ENCODE measurements at regions not wholly inside any gene's neighbourhood (a gene's known extent, or its start where the extent isn't known, plus 50 kb on each side); places are given as distances from the start of the nearest gene placed in this dataset.
A peak's percentile ranks its signal among the peaks of the same experiment; 100 is the strongest.

- intact Hi-C loops (cut with micrococcal nuclease) = no loop called here
- Mint-ChIP-seq H3K4me1 (ENCODE audit: low read depth) (peaks cover 4% of the 10 kb centered on the region), H3K27ac (no peak overlapping the region), H3K36me3 (no peaks in the 10 kb centered on the region), H3K27me3 (peaks cover 53% of the 10 kb centered on the region), H3K4me3 (no peak overlapping the region), H3K9me3 (no peaks in the 10 kb centered on the region)
- ChIA-PET POLR2A (no interaction called here), CTCF (no interaction called here)
- no peak for DNase-seq
These were observed 161.2 kb upstream of the SIX2 start for GRCh38 chr2:45170191-45171135.

- H3K4me1 Mint-ChIP-seq (ENCODE audit: low read depth) = peaks cover 4% of the 10 kb centered on the region
- POLR2A ChIA-PET = no interaction called here
- no peaks in the 10 kb centered on the region for H3K36me3 Mint-ChIP-seq
- no peaks in the 10 kb centered on the region for H3K9me3 Mint-ChIP-seq
- H3K27ac Mint-ChIP-seq = no peak overlapping the region
- CTCF ChIA-PET = no interaction called here
- intact Hi-C loops (cut with micrococcal nuclease) = no loop called here
- peak overlapping the region; percentile 32 for H3K4me3 Mint-ChIP-seq
- peaks cover 55% of the 10 kb centered on the region for H3K27me3 Mint-ChIP-seq
- no peak for DNase-seq
These were observed 160.3 kb upstream of the SIX2 start for GRCh38 chr2:45169339-45170190.

DNA sequence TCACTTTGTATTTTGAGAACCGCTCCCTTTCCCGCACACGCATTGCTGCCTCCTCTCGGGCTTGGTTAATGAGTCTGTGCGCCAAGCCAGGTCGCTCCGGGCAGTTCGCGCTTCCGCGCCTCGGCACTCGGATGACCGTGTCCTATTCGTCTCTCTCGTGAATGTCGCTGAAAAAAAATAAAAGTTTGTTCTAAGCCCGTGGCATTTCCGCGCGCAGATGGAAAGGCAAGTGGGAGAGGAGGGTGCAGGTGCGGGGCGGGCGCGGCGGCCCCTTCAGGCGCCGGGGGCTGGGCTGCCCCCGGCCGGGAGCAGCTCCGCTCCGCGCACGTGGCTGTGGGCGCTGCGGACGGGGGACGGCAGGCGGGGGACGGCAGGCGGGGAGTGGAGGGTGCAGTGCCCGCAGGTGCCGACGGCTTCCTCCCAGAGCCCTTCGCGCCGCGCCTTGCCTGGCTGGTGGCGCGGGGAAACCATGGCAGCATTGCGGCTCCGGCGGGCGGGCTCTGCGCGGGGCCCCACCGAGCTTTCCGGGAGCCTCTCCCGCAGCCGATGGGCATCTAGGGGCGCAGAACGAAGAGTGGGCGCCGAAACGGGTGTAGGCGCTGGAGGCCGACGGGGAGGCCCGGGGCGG is 159.6 kb upstream of the SIX2 start:
- Mint-ChIP-seq H3K4me1 (ENCODE audit: low read depth) (peaks cover 4% of the 10 kb centered on the region), H3K36me3 (no peaks in the 10 kb centered on the region), H3K27me3 (peaks cover 54% of the 10 kb centered on the region), H3K27ac (no peak overlapping the region), H3K4me3 (peak overlapping the region; percentile 36), H3K9me3 (no peaks in the 10 kb centered on the region)
- no peak for DNase-seq
- ChIA-PET CTCF (interaction anchor here (1.0 kb wide), 1 partner anchor 155 kb away, joined by 3 read pairs; no protein-coding TSS in a partner anchor), POLR2A (interaction anchor here (1.1 kb wide), 1 partner anchor 161 kb away, joined by 7 read pairs; no protein-coding TSS in a partner anchor)
- intact Hi-C loops (cut with micrococcal nuclease) = no loop called here

DNA sequence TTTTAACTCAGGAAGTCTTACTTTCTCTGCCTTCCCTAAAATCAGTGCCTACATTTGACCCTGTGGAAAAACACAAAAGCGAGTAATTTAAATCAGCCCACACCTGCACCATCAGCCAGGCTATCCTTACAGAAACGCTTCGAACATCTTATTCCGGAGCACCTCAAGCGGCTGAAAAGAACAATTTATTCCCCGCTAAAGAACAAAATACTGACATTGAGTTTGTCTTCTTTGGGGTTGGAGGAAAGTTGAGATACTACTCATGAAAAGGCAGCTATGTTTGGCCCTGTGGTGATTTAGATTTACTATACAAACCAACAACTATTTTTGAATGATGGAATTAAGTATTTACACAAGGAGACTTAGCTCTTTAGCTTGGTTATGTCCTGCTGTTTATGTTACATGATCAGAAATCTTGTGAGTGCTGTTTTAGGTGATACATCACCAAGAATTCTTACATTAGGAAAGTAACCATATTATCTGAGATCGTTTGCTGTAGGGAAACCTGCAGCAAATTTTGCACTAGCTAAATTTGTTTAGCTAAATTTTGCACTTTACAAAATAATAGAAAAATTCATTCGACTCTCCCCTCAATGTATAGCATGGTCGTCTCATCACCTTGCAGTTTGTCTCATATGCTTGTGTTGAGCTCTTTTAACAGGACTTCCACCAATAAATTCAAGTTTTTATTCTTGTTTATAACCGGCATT is 158.8 kb upstream of the SIX2 start:
- no peaks in the 10 kb centered on the region for H3K36me3 Mint-ChIP-seq
- H3K27me3 Mint-ChIP-seq = peaks cover 56% of the 10 kb centered on the region
- no peaks in the 10 kb centered on the region for H3K9me3 Mint-ChIP-seq
- H3K27ac Mint-ChIP-seq = no peak overlapping the region
- DNase-seq = no peak
- ChIA-PET CTCF (interaction anchor here (1.0 kb wide), 1 partner anchor 154 kb away, joined by 3 read pairs; no protein-coding TSS in a partner anchor), POLR2A (interaction anchor here (1.1 kb wide), 1 partner anchor 160 kb away, joined by 7 read pairs; no protein-coding TSS in a partner anchor)
- no peak overlapping the region for H3K4me3 Mint-ChIP-seq
- H3K4me1 Mint-ChIP-seq (ENCODE audit: low read depth) = peaks cover 4% of the 10 kb centered on the region
- intact Hi-C loops (cut with micrococcal nuclease) = no loop called here

- H3K27me3 Mint-ChIP-seq = peaks cover 44% of the 10 kb centered on the region
- ChIA-PET POLR2A (interaction anchor here (0.6 kb wide), 1 partner anchor 123 kb away, joined by 4 read pairs; no protein-coding TSS in a partner anchor), CTCF (no interaction called here)
- intact Hi-C loops (cut with micrococcal nuclease) = no loop called here
- no peaks in the 10 kb centered on the region for H3K9me3 Mint-ChIP-seq
- peaks cover 4% of the 10 kb centered on the region for H3K4me1 Mint-ChIP-seq (ENCODE audit: low read depth)
- H3K27ac Mint-ChIP-seq = no peak overlapping the region
- no peaks in the 10 kb centered on the region for H3K36me3 Mint-ChIP-seq
- DNase-seq = no peak
- H3K4me3 Mint-ChIP-seq = no peak overlapping the region
These were observed 157.1 kb upstream of the SIX2 start for GRCh38 chr2:45166229-45166890.

GRCh38 chr2:45162711-45163110 is 153.5 kb upstream of the SIX2 start:
- no peak for DNase-seq
- no peak overlapping the region for H3K4me3 Mint-ChIP-seq
- intact Hi-C loops (cut with micrococcal nuclease) = no loop called here
- peaks cover 31% of the 10 kb centered on the region for H3K27me3 Mint-ChIP-seq
- H3K27ac Mint-ChIP-seq = no peak overlapping the region
- no peaks in the 10 kb centered on the region for H3K36me3 Mint-ChIP-seq
- H3K4me1 Mint-ChIP-seq (ENCODE audit: low read depth) = no peaks in the 10 kb centered on the region
- ChIA-PET POLR2A (no interaction called here), CTCF (no interaction called here)
- H3K9me3 Mint-ChIP-seq = no peaks in the 10 kb centered on the region

DNA sequence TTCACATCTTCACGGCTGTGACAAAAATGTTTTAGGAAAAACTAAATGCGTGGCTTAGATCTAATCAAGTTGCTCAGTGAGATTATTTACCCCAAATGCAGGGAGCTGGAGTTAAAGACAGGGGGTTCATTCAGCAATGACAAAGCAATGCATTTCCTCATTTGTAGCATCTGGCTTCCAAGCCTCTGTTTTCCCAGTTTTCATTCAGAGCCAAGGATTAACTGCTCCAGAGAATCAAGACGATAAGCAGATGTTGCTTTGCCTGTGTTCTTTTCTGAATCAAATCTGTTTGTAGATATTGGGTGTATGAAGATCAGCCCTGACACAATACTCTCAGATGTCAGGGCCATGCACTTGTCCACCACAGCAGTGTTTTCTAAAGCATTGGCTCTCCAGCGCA is 147.4 kb upstream of the SIX2 start:
- H3K4me3 Mint-ChIP-seq = no peak overlapping the region
- ChIA-PET POLR2A (no interaction called here), CTCF (no interaction called here)

DNA sequence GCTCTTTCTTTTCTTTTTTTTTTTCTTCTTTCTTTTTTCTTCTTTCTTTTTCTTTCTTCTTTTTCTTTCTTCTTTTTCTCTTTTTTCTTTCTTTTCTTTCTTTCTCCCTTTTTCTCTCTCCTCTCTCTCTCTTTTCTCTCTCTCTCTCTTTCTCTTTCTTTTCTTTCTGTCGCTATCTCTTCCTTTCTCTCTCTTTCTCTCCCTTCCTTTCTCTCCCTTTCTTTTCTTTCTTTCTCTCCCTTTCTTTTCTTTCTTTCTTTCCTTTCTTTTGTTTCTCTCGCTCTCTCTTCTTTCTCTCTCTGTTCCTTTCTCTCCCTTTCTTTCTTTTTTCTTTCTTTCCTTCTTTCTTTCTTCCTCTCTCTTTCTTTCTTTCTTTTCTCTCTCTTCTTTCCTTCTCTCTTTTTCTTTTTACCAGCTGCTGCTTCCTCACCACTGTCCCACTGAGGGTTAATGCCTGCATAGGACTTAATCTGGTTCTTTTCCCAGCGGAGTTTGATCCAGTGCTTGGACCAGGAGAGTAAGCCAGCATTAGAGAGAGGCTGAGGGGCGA is 145.4 kb upstream of the SIX2 start:
- no peaks in the 10 kb centered on the region for H3K4me1 Mint-ChIP-seq (ENCODE audit: low read depth)
- ChIA-PET CTCF (no interaction called here), POLR2A (no interaction called here)
- H3K4me3 Mint-ChIP-seq = no peak overlapping the region
- no peak overlapping the region for H3K27ac Mint-ChIP-seq
- H3K36me3 Mint-ChIP-seq = no peaks in the 10 kb centered on the region
- no peak for DNase-seq
- H3K9me3 Mint-ChIP-seq = no peaks in the 10 kb centered on the region
- intact Hi-C loops (cut with micrococcal nuclease) = no loop called here
- peaks cover 14% of the 10 kb centered on the region for H3K27me3 Mint-ChIP-seq

More for the DNA sequence above, 147.4 kb upstream of the SIX2 start:
- no peak for DNase-seq
- Mint-ChIP-seq H3K9me3 (no peaks in the 10 kb centered on the region), H3K36me3 (no peaks in the 10 kb centered on the region), H3K27ac (no peak overlapping the region), H3K4me1 (ENCODE audit: low read depth) (no peaks in the 10 kb centered on the region), H3K27me3 (peaks cover 16% of the 10 kb centered on the region)
- intact Hi-C loops (cut with micrococcal nuclease) = no loop called here

- Mint-ChIP-seq H3K27me3 (peaks cover 12% of the 10 kb centered on the region), H3K27ac (no peak overlapping the region), H3K36me3 (no peaks in the 10 kb centered on the region), H3K4me1 (ENCODE audit: low read depth) (no peaks in the 10 kb centered on the region), H3K9me3 (no peaks in the 10 kb centered on the region), H3K4me3 (no peak overlapping the region)
- POLR2A ChIA-PET = no interaction called here
- no peak for DNase-seq
- CTCF ChIA-PET = no interaction called here
- intact Hi-C loops (cut with micrococcal nuclease) = no loop called here
These were observed 144.9 kb upstream of the SIX2 start for GRCh38 chr2:45154144-45154543.

DNA sequence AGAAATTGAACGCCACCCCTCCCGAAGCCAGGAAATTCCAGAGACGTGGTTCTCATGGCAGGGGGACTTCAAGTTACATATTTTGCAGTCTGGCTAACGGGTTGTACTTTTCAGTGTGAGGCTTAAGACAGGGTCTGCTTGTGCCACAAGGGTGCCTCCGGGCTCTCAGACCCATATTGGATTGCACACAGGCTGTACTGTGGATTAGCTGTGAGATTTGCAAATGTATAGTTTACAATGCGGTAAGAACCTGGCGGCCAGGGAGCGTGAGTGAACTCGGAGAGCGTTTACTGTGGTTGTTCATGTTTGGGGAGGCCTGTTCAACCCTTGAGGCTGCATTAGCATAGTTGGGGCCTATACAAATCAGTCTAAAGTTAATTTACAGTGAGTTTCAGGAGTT is 143.9 kb upstream of the SIX2 start:
- H3K27ac Mint-ChIP-seq = no peak overlapping the region
- DNase-seq = no peak
- H3K4me1 Mint-ChIP-seq (ENCODE audit: low read depth) = no peaks in the 10 kb centered on the region
- CTCF ChIA-PET = no interaction called here
- intact Hi-C loops (cut with micrococcal nuclease) = no loop called here
- peaks cover 11% of the 10 kb centered on the region for H3K27me3 Mint-ChIP-seq
- H3K36me3 Mint-ChIP-seq = no peaks in the 10 kb centered on the region
- H3K4me3 Mint-ChIP-seq = no peak overlapping the region
- H3K9me3 Mint-ChIP-seq = no peaks in the 10 kb centered on the region
- POLR2A ChIA-PET = no interaction called here

GRCh38 chr2:45152691-45153090 is 143.4 kb upstream of the SIX2 start:
- Mint-ChIP-seq H3K27ac (no peak overlapping the region), H3K9me3 (no peaks in the 10 kb centered on the region), H3K27me3 (peaks cover 7% of the 10 kb centered on the region), H3K36me3 (no peaks in the 10 kb centered on the region), H3K4me1 (ENCODE audit: low read depth) (no peaks in the 10 kb centered on the region), H3K4me3 (no peak overlapping the region)
- DNase-seq = no peak
- POLR2A ChIA-PET = no interaction called here
- CTCF ChIA-PET = no interaction called here
- intact Hi-C loops (cut with micrococcal nuclease) = no loop called here

Data from activated CD4-positive, alpha-beta memory T cell treated with anti-CD3 and anti-CD28 coated beads for 36 hours (primary cell).